ENCODE measurements at regions not wholly inside any gene's neighbourhood (a gene's known extent, or its start where the extent isn't known, plus 50 kb on each side); places are given as distances from the start of the nearest gene placed in this dataset.

DNA sequence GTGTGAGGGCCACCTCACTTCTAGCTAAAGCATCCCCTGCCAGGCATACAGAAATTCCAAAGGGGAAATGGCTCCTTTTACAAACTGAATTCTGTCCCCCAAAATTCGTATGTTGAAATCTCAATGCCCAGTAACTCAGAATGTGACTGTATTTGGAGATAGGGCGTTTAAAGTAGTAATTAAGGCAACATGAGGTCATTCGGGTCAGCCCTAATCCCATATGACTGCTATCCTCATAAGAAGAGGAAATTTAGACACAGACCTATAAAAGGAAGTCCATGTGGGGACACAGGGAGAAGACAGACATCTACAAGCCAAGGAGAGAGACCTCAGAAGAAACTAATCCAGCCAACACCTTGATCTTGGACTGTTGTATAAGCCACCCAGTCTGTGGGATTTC lies 119.1 kb downstream of the CHST1 start:
- H3K4me1 Mint-ChIP-seq (ENCODE audit: low read depth), result no peaks in the 10 kb centered on the region
- DNase-seq, result no peak
- ATAC-seq (replicated peaks in 1 of 2), result no peak
- H3K36me3 Mint-ChIP-seq (ENCODE audit: insufficient read depth in 2 of 2), result no peaks in the 10 kb centered on the region
- H3K4me3 Mint-ChIP-seq, result no peak overlapping the region
- no peak overlapping the region for H3K27ac Mint-ChIP-seq
- H3K9me3 Mint-ChIP-seq, result peaks cover 0 to 1% of the 10 kb centered on the region in 2 donors
- H3K27me3 Mint-ChIP-seq (ENCODE audit: low read depth), result no peaks in the 10 kb centered on the region

DNA sequence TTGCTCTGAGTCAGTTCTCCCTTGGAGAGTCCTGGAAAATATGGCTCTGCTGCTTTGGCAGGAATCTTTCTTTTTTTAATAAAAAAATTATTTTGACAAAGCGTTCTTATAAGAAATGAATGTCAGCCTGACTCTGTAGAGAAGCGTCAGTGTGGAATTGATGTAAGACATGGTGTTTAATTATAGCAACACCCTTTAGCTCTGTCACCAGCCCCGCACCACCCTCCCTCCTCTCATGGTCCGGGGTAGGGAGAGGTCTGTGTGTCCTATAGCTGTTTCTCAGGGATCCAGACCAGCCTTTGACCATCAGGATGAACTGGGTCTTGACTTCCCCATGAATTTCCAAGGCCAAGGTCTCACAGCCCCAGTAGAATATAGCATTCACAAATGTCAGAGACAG lies 120.6 kb downstream of the CHST1 start:
- no peak overlapping the region for H3K27ac Mint-ChIP-seq
- no peaks in the 10 kb centered on the region for H3K36me3 Mint-ChIP-seq (ENCODE audit: insufficient read depth in 2 of 2)
- no peak for DNase-seq
- H3K9me3 Mint-ChIP-seq, result peaks cover 0 to 1% of the 10 kb centered on the region in 2 donors
- H3K4me1 Mint-ChIP-seq (ENCODE audit: low read depth), result no peaks in the 10 kb centered on the region
- no peak overlapping the region for H3K4me3 Mint-ChIP-seq
- H3K27me3 Mint-ChIP-seq (ENCODE audit: low read depth), result no peaks in the 10 kb centered on the region
- ATAC-seq (replicated peaks in 1 of 2), result no peak

DNA sequence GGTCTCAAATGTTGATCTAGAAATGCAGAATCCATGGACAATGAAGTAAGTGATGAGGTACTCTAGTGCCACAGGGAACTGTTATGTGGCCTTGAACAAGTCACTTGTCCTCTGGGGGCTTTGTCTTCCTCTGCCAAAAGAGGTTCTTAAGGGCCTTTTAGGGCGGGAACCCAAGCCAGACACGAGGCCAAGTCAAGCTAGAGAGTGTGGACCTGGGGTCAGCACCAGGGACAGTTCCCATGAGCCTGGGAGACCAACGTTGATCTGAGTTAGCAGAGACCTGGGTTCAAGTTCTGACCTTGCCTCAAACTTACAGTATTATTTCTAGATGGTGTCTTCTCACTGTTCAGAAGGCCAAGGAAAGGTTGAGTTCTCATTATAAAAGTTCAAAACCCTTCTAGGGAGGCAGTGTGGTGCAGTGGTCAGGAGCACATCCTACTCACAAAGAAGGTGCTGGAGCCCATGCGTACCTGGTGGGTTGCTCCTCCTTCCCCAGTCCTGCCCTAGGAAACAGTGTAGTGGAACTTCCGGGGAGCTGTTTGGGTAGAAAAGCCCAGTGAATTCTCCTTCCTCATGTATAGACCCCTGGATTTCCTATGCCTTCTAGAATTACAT lies 121.5 kb downstream of the CHST1 start:
- ATAC-seq (replicated peaks in 1 of 2) (no peak), DNase-seq (peak in 1 of 2 donors; percentile 7)
- Mint-ChIP-seq H3K4me1 (ENCODE audit: low read depth) (no peaks in the 10 kb centered on the region), H3K4me3 (no peak overlapping the region), H3K27me3 (ENCODE audit: low read depth) (no peaks in the 10 kb centered on the region), H3K9me3 (peaks cover 0 to 1% of the 10 kb centered on the region in 2 donors), H3K27ac (no peak overlapping the region), H3K36me3 (ENCODE audit: insufficient read depth in 2 of 2) (no peaks in the 10 kb centered on the region)

DNA sequence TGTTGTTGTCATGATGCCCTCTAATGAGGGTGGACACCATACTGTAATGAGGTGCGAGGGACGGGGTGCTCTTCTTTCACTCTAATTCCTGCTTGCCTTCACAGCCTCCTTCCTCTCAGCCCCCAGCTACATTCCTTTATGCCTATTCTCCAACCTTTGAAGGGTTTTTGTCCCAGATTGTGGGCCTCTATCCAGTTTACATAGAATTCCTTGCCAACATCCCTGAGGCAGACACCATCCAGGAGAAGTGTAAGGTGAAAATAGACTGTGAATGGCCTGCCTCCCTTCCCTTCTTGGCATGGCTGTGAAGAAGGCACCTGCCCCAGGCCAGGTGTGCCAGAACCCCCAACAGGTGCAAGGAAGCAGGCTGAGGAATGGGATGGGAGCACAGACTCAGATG lies 122.3 kb downstream of the CHST1 start:
- Mint-ChIP-seq H3K9me3 (peaks cover 0 to 1% of the 10 kb centered on the region in 2 donors), H3K4me1 (ENCODE audit: low read depth) (no peaks in the 10 kb centered on the region), H3K4me3 (no peak overlapping the region), H3K36me3 (ENCODE audit: insufficient read depth in 2 of 2) (no peaks in the 10 kb centered on the region), H3K27me3 (ENCODE audit: low read depth) (no peaks in the 10 kb centered on the region), H3K27ac (no peak overlapping the region)
- DNase-seq, result no peak
- ATAC-seq (replicated peaks in 1 of 2), result no peak

DNA sequence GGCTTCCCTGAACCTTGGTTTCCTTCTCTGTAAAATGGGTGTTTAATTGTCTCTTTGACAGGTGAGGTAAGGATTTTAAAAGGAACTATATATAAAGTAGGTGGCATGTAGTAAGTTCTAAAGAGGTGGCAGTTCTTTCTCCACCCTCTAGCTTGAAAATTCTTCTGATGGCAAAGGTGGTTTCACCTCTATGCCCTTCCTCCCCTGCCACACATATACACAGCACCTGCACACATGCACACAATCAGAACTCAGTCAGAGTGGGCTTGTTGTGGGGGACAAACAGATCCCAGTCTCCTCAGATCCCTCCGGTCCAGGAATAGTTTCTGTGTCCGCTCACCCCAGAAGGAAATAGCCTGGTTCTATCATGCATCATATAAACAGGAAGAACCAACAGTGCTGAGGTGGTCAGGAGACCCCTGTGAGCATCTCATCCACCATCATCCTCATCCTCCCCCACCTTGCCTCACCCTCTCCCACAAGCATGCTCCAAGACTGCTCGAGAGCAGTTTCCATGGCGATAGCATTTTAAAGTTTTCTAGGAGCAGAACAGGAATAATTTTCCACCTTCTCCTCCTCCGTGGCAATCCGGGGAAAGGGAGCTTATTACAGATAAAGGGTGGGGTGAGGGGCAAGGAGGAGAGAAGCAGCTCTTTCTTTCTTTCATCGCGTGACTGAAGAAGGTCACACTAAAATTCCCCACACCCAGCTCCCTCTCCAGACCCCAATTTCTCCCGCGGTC lies 123.6 kb downstream of the CHST1 start:
- DNase-seq, result no peak
- Mint-ChIP-seq H3K27ac (no peak overlapping the region), H3K36me3 (ENCODE audit: insufficient read depth in 2 of 2) (no peaks in the 10 kb centered on the region), H3K9me3 (peaks cover 0 to 1% of the 10 kb centered on the region in 2 donors), H3K4me1 (ENCODE audit: low read depth) (no peaks in the 10 kb centered on the region), H3K27me3 (ENCODE audit: low read depth) (peaks cover 5% of the 10 kb centered on the region), H3K4me3 (no peak overlapping the region)
- ATAC-seq (replicated peaks in 1 of 2), result no peak

DNA sequence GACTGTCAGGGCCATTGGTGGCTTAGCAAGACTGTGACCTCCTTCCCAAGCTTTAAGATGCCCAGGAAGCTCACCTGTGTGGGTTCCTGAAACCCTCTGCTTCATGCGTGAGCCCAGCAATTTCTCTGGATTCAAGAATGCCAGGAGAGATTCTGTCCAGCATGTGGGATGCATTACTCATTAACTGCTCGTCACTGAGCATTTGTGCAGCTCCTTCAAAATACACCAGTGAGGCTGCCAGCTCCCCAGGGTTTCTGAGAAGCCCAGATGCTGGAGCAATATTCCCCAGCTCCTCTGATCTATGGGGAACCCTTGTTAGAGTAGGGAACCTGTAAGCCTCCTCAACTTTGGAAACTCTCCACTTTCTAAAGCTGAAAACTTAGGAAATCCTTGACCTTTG lies 126.5 kb downstream of the CHST1 start:
- Mint-ChIP-seq H3K9me3 (peaks cover 0 to 1% of the 10 kb centered on the region in 2 donors), H3K27me3 (ENCODE audit: low read depth) (peaks cover 5% of the 10 kb centered on the region), H3K27ac (no peak overlapping the region), H3K36me3 (ENCODE audit: insufficient read depth in 2 of 2) (no peaks in the 10 kb centered on the region), H3K4me3 (no peak overlapping the region), H3K4me1 (ENCODE audit: low read depth) (no peaks in the 10 kb centered on the region)
- DNase-seq (no peak), ATAC-seq (replicated peaks in 1 of 2) (no peak)

DNA sequence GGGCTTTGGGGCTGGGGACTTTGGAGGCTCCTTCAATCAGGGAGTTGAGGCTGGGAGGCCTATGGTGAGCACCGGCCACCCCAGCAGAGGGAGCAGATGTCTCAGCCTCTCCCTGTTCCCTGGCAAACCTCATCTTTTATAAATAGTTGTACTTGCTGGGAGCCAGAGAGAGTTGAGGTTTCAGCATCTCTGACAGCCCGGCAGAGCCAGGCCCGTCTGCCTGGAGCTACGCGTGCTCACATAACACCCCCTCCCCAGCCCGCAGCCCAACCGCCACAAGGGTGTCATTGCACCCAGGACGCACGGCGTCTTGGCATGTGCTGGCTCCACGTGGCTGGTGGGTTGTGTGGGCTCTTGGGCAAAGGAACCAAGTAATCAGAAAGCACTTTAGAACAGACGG lies 127.1 kb downstream of the CHST1 start:
- H3K36me3 Mint-ChIP-seq (ENCODE audit: insufficient read depth in 2 of 2), result no peaks in the 10 kb centered on the region
- peaks cover 0 to 1% of the 10 kb centered on the region in 2 donors for H3K9me3 Mint-ChIP-seq
- no peak overlapping the region for H3K4me3 Mint-ChIP-seq
- H3K27ac Mint-ChIP-seq, result no peak overlapping the region
- H3K27me3 Mint-ChIP-seq (ENCODE audit: low read depth), result peaks cover 7% of the 10 kb centered on the region
- no peak for DNase-seq
- no peak for ATAC-seq (replicated peaks in 1 of 2)
- no peaks in the 10 kb centered on the region for H3K4me1 Mint-ChIP-seq (ENCODE audit: low read depth)

DNA sequence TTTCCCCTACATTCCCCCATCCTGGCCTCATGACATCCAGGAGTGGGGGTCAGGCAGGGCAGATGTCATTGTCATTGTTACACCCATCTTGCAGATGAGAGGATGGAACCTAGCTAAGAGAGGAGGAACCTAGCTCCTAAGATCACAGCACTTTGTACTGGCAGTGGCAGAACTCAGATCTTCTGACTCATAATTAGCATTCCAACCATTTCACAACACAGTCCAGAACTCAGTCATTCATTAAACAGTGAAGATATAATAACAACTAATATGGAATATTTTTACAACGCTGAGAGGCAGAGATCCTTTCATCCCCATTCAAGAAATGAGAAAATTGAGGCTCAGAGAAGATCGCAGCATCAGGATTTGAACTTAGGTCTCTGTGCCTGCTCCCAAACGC lies 127.8 kb downstream of the CHST1 start:
- DNase-seq, result no peak
- no peak overlapping the region for H3K4me3 Mint-ChIP-seq
- no peaks in the 10 kb centered on the region for H3K36me3 Mint-ChIP-seq (ENCODE audit: insufficient read depth in 2 of 2)
- no peaks in the 10 kb centered on the region for H3K9me3 Mint-ChIP-seq
- H3K27me3 Mint-ChIP-seq (ENCODE audit: low read depth), result peaks cover 14% of the 10 kb centered on the region
- no peak overlapping the region for H3K27ac Mint-ChIP-seq
- H3K4me1 Mint-ChIP-seq (ENCODE audit: low read depth), result no peaks in the 10 kb centered on the region
- ATAC-seq (replicated peaks in 1 of 2), result no peak

DNA sequence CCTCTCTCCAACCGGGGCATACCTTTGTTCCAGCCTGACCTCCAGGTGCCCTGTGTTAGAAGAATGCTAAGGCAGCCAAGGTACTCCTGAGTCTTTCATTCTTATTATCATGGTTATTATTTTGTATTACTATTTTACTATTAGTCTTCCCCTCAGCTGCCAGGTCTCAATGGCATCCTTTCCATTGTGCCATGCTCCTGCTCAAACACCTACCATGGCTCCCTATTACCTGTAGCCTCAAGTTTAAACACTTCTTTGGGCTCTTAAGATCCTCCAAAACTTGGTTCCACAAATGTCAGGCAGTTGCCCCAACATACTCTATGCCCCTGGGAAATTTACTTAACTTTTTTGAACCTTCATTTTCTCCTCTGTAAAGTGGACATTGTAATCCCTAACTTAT lies 130.4 kb downstream of the CHST1 start:
- Mint-ChIP-seq H3K36me3 (ENCODE audit: insufficient read depth in 2 of 2) (no peaks in the 10 kb centered on the region), H3K4me1 (ENCODE audit: low read depth) (no peaks in the 10 kb centered on the region), H3K4me3 (no peak overlapping the region), H3K9me3 (no peaks in the 10 kb centered on the region), H3K27ac (no peak overlapping the region), H3K27me3 (ENCODE audit: low read depth) (peaks cover 18% of the 10 kb centered on the region)
- ATAC-seq (replicated peaks in 1 of 2) (no peak), DNase-seq (no peak)

DNA sequence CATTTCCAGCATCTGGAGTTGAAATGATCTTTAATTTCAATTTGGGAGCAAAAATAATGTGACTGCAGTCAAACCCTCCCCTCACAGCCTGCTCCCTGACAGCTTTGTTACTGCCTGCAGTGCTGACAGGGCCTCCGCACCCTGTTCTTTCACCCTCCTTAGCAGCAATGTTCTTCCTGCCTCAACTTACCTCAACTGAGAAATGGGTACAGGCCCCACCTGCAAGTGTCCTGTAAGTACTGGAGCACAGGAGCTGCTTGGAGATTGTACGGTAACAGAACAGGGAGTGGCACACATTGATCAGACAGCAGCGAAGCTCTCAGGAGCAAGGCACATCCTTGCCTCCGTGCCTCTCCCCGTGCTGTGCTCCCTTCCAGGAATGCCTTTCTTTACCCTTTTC lies 131.3 kb downstream of the CHST1 start:
- Mint-ChIP-seq H3K4me3 (no peak overlapping the region), H3K27me3 (ENCODE audit: low read depth) (peaks cover 18% of the 10 kb centered on the region), H3K4me1 (ENCODE audit: low read depth) (no peaks in the 10 kb centered on the region), H3K9me3 (no peaks in the 10 kb centered on the region), H3K27ac (no peak overlapping the region), H3K36me3 (ENCODE audit: insufficient read depth in 2 of 2) (no peaks in the 10 kb centered on the region)
- no peak for ATAC-seq (replicated peaks in 1 of 2)
- DNase-seq, result no peak

DNA sequence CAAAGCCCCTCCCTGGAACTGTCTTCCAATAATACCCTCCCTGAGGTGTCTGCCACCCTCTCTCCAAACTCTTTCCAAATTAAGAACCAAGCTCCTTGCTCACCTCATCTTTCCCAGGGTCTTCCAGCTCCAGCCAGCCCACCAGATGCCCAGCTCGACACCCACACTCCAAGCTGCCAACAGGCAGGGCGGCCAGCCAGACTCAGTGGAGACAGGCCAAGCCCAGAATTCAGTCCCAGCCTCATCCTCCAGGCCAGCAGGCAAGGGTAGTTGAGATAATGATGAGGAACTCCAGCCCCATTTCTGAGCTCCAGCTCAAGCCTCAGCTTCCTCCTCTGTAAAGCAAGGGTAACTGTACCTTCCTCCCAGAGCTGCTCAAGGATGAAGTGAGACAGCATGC lies 132.9 kb downstream of the CHST1 start:
- DNase-seq (no peak), ATAC-seq (replicated peaks in 1 of 2) (no peak)
- Mint-ChIP-seq H3K4me1 (ENCODE audit: low read depth) (peaks cover 9% of the 10 kb centered on the region), H3K4me3 (no peak overlapping the region), H3K27me3 (ENCODE audit: low read depth) (peaks cover 16% of the 10 kb centered on the region), H3K9me3 (no peaks in the 10 kb centered on the region), H3K36me3 (ENCODE audit: insufficient read depth in 2 of 2) (no peaks in the 10 kb centered on the region), H3K27ac (no peak overlapping the region)

DNA sequence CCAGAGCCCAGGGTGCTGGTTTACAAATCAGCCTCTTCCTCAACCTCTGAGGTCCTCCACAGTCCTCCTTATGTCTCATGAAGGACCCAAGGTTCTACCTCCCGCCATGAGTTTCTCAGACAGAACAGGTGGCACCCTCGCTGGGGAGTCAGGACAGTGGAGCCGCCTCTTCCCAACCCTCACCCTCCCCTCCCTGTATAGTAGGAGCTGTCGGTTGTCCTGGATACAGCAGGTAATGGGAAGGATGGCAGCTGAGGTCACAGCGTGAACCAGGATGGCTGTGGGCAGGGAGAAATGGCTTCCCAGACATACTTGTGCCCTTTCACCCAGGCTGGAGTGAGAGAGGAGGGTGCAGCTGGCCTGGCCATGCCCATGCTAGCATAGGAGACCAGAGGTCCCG lies 134.6 kb downstream of the CHST1 start:
- H3K4me1 Mint-ChIP-seq (ENCODE audit: low read depth), result peaks cover 10% of the 10 kb centered on the region
- H3K9me3 Mint-ChIP-seq, result no peaks in the 10 kb centered on the region
- DNase-seq (no peak), ATAC-seq (replicated peaks in 1 of 2) (no peak)
- H3K27me3 Mint-ChIP-seq (ENCODE audit: low read depth), result peaks cover 14% of the 10 kb centered on the region
- H3K4me3 Mint-ChIP-seq, result no peak overlapping the region
- no peak overlapping the region for H3K27ac Mint-ChIP-seq
- H3K36me3 Mint-ChIP-seq (ENCODE audit: insufficient read depth in 2 of 2), result no peaks in the 10 kb centered on the region

DNA sequence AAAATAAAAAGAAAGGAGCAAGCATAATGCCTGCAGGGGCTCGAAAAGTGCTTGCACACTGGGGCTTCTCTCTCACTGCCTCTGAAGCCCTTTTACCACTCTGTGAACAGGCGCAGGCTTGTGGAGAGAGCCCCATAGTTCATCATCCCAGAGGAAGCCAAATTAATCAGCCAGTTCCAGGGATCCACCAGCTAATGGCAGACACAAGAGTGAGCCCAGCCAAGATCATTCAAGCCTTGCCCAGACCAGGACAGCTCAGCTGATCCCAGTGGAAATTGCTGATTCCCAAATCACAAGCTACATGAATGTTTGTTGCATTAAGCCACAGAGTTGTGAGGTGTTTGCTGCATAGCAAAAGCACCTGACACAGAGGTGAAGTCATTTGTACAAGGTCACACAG lies 135.3 kb downstream of the CHST1 start:
- no peaks in the 10 kb centered on the region for H3K36me3 Mint-ChIP-seq (ENCODE audit: insufficient read depth in 2 of 2)
- peaks cover 14% of the 10 kb centered on the region for H3K27me3 Mint-ChIP-seq (ENCODE audit: low read depth)
- peaks cover 10% of the 10 kb centered on the region for H3K4me1 Mint-ChIP-seq (ENCODE audit: low read depth)
- DNase-seq (no peak), ATAC-seq (replicated peaks in 1 of 2) (no peak)
- H3K27ac Mint-ChIP-seq, result no peak overlapping the region
- H3K9me3 Mint-ChIP-seq, result no peaks in the 10 kb centered on the region
- no peak overlapping the region for H3K4me3 Mint-ChIP-seq

DNA sequence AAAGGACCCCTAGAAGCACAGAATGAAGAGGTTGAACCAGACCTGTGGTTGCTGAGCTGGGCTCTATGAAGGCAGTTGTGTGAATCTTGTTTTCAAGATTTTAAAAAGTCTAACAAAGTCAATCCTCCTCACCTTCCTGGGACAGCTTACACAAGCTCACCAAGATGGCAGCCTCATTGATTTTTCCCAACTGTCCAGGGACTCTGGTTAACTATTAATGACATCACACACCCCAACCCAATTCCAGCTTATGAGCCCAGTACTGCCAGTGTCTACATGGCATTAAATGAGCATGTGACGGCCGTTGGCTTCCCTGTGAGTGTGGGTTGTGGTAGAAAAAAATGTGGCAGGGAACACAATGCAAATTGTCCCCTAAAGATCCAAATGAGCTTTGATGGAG lies 137.0 kb downstream of the CHST1 start:
- DNase-seq (no peak), ATAC-seq (replicated peaks in 1 of 2) (no peak)
- no peak overlapping the region for H3K27ac Mint-ChIP-seq
- no peak overlapping the region for H3K4me3 Mint-ChIP-seq
- peaks cover 10% of the 10 kb centered on the region for H3K4me1 Mint-ChIP-seq (ENCODE audit: low read depth)
- peaks cover 12% of the 10 kb centered on the region for H3K27me3 Mint-ChIP-seq (ENCODE audit: low read depth)
- H3K9me3 Mint-ChIP-seq, result peaks cover 2 to 4% of the 10 kb centered on the region in 2 donors
- H3K36me3 Mint-ChIP-seq (ENCODE audit: insufficient read depth in 2 of 2), result no peaks in the 10 kb centered on the region

All from activated T-cell treated with anti-CD3 and anti-CD28 coated beads, Interleukin-2, amount 50 U/mL, for 72 hours (primary cell).